Right forelimb (tissue), 1 donor: ENCODE measurements at regions not wholly inside any gene's neighbourhood (a gene's known extent, or its start where the extent isn't known, plus 50 kb on each side); places are given as distances from the start of the nearest gene placed in this dataset.
"Not testable (repeated sequence)": the region's sequence is repeated elsewhere in the genome, so short reads cannot be mapped to it uniquely, and the experiment has no call there.

ENCODE experiments used
- DNase-seq: peaks from one replicate; pipeline ENCODE4 v3.0.0-alpha.2; 2018

DNA sequence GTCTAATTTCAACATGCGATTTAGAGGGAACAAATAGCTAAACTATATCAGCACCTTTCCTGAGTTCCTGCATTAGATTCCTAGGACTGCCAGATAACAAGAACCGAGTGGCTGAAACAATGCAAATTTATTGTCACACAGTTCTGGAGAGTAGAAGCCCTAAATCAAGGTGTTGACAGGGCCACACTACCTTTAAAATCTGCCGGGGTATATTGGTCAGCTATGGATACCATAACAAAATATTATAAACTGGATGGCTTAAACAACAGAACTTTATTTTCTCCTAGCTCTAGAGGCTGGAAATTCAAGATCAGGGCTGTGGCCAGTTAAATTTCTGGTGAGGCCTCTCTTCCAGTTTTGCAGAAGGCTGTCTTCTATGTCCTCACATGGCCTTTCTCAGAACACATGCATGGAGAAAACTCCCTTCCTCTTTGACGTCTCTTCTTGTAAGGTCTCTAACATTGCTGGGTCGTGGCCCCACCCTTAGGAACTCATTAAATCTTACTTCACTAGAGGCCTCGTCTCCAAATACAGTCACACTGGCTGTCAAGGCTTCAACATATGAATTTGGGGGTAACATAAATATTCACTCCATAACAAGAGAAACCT is 144.3 kb downstream of the FCRL5 start:
- no peak for DNase-seq

DNA sequence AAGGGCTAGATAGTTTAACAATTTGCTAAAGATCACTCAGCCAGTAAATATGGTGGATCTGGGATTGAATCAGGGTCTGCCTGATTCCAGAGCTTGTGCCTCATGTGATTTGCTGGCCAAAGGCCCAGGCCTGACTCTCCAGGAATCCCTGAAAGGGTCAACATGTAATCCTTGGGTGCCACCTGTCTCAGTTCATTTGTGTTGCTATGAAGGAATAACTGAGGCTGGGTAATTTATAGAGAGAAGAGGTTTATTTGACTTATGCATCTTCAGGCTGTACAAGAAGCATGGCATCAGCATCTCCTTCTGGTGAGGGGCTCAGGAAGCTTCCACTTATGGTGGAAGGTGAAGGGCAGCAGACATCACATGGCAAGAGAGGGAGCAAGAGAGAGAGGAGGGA is 144.9 kb downstream of the FCRL5 start:
- DNase-seq: no peak

DNA sequence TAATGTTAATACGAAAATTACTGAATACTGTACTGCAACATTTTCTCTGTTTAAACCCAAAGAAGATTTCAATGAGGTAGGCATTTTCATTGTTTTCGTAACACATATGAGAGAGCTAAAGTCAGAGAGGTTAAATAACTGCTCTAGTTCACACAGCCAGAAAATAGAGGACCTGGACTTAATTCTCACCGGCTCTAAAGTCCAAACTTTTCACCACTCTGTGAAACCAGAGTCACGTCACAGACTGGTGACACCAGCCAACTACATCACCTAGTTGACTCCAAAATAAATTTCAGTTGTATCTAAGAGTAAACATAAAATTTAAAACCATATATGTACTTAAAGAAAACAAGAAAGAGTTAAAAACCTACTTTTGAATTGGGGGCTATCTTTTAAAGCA is 146.7 kb downstream of the FCRL5 start:
- DNase-seq: no peak

DNA sequence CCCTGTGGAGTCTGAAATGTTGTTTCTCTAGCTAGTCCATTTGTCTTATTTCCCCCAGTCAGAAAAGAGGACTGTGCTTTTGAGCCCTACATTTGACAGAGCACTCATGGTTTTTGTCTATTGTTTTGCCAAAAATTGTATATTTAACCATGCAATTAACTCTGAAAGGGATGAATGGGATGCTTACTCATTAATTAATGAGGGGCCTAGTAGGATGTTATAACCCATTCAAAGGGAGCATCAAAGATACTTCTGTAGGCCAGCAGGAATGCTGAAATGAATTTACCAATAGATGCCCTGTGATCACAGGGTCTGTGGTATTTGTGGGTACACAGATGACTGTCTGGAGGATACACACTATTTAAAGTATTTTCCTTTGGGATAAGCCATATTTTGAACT is 147.7 kb downstream of the FCRL5 start:
- no peak for DNase-seq

DNA sequence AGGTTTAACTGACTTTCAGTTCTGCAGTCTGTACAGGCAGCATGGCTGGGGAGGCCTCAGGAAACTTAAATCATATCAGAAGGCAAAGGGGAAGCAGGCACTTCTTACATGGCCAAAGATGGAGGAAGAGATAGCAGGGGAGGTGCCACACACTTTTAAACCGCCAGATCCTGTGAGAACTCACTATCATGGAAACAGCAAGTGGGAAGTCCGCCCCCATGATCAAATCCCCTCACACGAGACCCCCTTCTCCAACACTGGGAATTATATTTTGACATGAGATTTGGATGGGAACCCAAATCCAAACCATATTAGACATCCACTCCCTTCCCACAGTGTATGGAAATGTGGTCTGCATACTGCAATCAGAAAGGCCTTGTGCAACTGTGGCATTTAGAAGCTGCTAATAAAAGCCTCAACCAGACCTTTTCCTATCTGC is 148.2 kb downstream of the FCRL5 start:
- no peak for DNase-seq

DNA sequence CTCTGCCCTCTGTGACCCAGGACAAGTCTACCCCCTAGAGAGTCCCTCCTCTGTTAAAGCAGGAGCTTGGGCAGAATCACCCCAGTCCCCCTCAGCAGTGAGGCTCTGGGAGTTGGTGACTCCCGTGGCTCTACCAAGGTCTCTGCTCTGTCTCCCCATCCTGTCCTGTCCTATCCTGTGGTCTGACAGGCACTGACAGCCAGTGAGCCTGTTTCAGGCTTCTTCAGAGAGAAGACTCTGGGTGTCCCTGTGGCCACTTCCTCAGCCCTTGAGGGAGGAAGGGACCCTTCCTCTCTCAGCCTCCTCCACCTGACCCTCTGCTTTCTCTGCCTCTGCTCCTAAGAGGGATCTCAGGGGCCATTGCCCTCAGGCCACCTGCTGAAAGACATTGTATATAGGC is 148.7 kb downstream of the FCRL5 start:
- no peak for DNase-seq

DNA sequence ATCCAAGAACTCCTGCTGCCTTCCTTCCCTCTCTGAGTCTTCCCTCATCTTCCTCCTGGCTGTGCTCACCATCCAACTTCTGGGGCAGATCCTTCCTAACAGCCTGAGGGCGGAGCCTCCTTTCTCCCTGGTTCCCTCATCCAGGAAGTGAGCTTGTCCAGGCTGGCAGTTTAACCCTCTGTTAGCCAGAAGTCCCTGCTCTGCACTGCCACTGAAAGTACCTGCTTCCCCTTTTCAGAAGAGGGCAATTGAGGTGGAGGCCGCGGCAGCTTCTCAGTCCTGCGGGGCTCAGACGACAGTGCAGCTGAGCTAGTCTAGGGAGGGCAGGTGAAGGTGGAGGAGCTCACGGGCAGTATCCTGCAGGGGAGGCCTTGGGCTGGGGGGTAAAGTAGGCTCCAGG is 149.1 kb downstream of the FCRL5 start:
- DNase-seq: no peak

DNA sequence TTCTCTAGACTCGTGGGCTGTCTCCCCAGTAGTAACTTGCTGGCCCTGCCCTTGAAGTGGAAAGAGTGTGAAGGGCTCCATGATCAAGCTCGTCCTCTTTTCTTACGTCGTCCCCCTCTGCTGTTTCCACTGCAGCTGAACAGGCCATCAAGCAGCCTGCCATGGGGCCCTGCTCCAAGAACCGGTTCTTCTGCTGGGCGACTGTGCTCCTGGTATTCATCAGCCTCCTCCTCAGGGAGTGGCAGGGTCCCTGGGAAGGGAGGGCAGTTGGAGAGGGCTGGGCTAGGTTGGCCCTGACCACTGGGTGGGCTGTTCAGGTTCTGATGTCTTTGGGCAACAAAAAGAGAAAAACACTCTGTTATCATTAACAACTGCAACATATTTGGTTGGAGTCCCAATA is 151.5 kb downstream of the FCRL5 start:
- no peak for DNase-seq

DNA sequence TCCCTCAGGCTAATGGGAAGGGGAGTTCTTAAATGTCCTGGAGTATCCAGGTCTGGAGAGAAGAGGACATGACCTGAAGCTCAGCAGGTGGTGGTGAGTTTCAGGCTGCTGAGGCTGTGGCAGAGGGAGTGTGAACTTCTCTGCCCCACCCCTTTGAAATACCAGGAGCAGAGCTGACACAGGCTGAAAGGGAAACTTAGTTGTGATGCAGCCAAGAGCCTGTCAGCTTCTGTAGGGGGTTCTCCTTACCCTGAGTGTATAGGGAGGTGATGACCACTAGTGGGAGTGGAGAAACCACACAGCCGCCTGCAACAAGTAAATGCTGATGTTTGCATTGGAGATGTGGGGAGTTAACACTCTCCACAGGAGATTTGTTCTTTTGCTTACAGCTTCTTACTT is 152.3 kb downstream of the FCRL5 start:
- no peak for DNase-seq

GRCh38 chr1:157399343-157399983 is 152.9 kb downstream of the FCRL5 start:
- DNase-seq: no peak

- DNase-seq: no peak
These were observed 161.7 kb downstream of the FCRL5 start for GRCh38 chr1:157390651-157391050.

GRCh38 chr1:157388057-157388456 is 164.3 kb downstream of the FCRL5 start:
- DNase-seq: no peak

DNA sequence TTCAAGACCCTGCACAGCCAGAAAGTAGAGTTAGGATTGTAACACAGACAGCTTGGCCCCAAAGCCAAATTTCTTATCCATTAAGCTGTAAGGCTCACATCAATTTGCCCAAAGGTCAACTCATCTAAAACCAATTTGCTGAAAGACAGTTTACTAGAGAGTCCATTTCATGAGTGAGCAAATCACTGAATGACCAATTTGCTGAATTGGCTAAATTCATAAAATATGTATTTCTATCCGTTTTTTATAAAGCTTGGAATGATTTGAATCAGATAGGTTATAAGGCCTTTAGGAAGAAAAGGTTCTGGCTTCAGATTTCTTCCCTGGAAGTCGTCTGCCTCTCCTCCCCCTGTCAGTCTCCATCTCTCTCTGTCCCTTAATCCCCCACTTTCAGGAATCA is 168.1 kb downstream of the FCRL5 start:
- DNase-seq: no peak

DNA sequence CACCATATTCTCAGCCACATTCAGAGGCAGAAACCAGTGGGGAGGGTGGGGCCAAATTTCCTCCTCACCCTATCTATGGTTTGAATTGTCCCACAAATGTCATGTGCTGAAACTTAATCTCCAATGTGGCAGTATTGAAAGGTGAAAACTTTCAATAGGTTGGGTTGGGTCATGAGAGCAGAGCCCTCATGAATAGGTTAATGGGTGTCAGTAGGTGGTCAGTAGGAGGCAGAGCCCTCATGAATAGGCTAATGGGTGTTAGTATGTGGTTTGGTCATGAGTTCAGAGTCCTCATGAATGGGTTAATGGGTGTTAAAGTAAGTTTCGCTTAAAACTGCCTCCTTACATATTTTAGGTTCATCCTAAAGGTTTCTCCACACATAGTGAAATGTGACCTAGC is 170.0 kb downstream of the FCRL5 start:
- DNase-seq: no peak

GRCh38 chr1:157380523-157380922 is 171.8 kb downstream of the FCRL5 start:
- no peak for DNase-seq

- DNase-seq: not testable (repeated sequence)
These were observed 175.0 kb downstream of the FCRL5 start for GRCh38 chr1:157377280-157377713.

GRCh38 chr1:157376681-157377080 is 175.6 kb downstream of the FCRL5 start:
- no peak for DNase-seq

- DNase-seq: not testable (repeated sequence)
These were observed 180.0 kb downstream of the FCRL5 start for GRCh38 chr1:157372311-157372710.

- no peak for DNase-seq
These were observed 180.5 kb downstream of the FCRL5 start for GRCh38 chr1:157371826-157372225.

DNA sequence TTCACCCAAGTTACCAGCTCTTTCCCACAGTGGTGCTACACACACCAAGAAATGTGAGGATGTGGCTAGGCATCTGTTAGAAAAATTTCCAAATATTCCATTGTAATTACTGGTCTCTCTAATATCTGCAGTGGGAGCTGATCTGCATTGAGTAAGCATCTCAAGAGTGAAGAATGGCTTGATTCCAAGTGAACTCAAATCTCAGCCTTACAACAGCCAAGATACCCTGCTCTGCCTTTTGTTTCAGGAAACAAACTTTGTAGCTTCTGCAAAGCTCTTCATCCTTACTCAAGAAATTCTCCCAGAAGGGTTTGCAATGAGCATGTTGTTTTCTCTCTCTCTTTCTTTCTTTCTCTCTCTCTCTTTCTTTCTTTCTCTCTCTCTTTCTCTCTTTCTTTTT is 181.1 kb downstream of the FCRL5 start:
- DNase-seq: no peak

DNA sequence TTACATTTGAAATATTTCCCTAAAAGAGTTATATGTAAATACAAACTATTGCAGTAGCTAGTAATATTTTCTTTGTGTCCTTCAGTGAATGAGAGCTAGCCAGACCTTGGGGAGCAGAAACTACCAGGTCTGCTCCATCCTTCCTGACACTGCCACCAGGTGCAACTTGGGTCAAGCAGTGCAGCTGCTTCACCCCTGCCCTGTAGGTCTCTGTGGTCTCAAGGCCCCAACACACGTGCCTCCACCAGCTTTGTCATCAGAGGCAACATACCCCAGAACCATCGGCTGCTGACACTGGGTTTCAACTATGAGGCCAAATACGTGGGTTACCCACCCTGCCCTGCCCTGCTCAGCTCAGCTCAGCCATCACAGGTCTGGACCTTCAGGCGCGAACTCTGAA is 181.6 kb downstream of the FCRL5 start:
- DNase-seq: no peak

GRCh38 chr1:157369808-157370521 is 182.3 kb downstream of the FCRL5 start:
- peak; percentile 61 for DNase-seq

- DNase-seq: not testable (repeated sequence)
These were observed 183.4 kb downstream of the FCRL5 start for GRCh38 chr1:157368941-157369340.

DNA sequence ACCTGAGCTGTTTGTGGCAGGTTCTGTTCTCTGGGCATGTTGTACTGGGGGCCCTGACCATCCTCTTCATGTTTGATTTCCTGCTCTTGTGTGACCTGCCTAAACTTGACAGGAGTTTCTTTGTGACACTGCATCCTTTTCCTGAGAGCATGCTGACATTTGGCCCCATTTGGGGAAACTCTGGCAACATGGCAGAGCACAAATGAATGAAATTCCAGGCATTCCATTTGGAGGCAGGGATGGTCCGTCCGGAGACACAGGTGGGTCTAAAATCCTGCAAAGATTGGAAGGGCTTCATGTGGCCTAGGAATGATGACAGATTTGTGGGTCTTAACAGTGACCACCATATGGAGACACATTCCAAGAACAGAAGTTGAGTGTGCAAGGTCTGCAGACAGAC is 184.0 kb downstream of the FCRL5 start:
- DNase-seq: no peak
